ENCODE measurements at regions not wholly inside any gene's neighbourhood (a gene's known extent, or its start where the extent isn't known, plus 50 kb on each side); places are given as distances from the start of the nearest gene placed in this dataset.

GRCh38 chr17:68777243-68777855 lies 176.2 kb upstream of the FAM20A start:
- no peaks in the 10 kb centered on the region for H3K27me3 ChIP-seq (ENCODE audit: control insufficient read depth, insufficient read depth, low read length)
- no peaks in the 10 kb centered on the region for H3K36me3 ChIP-seq (ENCODE audit: control insufficient read depth, low read depth, low read length)
- H3K9me3 ChIP-seq (ENCODE audit: control insufficient read depth, low read depth, low read length): no peaks in the 10 kb centered on the region
- no peak overlapping the region for H3K27ac ChIP-seq (ENCODE audit: low read length)
- no peak overlapping the region for H3K4me3 ChIP-seq (ENCODE audit: low read length)
- no peak overlapping the region for H3K9ac ChIP-seq (ENCODE audit: low read length)
- no peaks in the 10 kb centered on the region for H3K4me1 ChIP-seq (ENCODE audit: control insufficient read depth, low read depth, low read length)

- Histone ChIP-seq H3K9ac (ENCODE audit: low read length) (no peak overlapping the region), H3K27me3 (ENCODE audit: control insufficient read depth, insufficient read depth, low read length) (no peaks in the 10 kb centered on the region), H3K9me3 (ENCODE audit: control insufficient read depth, low read depth, low read length) (no peaks in the 10 kb centered on the region), H3K4me3 (ENCODE audit: low read length) (no peak overlapping the region), H3K36me3 (ENCODE audit: control insufficient read depth, low read depth, low read length) (no peaks in the 10 kb centered on the region), H3K27ac (ENCODE audit: low read length) (no peak overlapping the region), H3K4me1 (ENCODE audit: control insufficient read depth, low read depth, low read length) (no peaks in the 10 kb centered on the region)
Measured at GRCh38 chr17:68776451-68776850, 175.3 kb upstream of the FAM20A start.

- Histone ChIP-seq H3K9ac (ENCODE audit: low read length) (no peak overlapping the region), H3K36me3 (ENCODE audit: control insufficient read depth, low read depth, low read length) (no peaks in the 10 kb centered on the region), H3K27ac (ENCODE audit: low read length) (no peak overlapping the region), H3K4me3 (ENCODE audit: low read length) (no peak overlapping the region), H3K4me1 (ENCODE audit: control insufficient read depth, low read depth, low read length) (no peaks in the 10 kb centered on the region), H3K27me3 (ENCODE audit: control insufficient read depth, insufficient read depth, low read length) (no peaks in the 10 kb centered on the region), H3K9me3 (ENCODE audit: control insufficient read depth, low read depth, low read length) (no peaks in the 10 kb centered on the region)
Measured at GRCh38 chr17:68775969-68776368, 174.8 kb upstream of the FAM20A start.

DNA sequence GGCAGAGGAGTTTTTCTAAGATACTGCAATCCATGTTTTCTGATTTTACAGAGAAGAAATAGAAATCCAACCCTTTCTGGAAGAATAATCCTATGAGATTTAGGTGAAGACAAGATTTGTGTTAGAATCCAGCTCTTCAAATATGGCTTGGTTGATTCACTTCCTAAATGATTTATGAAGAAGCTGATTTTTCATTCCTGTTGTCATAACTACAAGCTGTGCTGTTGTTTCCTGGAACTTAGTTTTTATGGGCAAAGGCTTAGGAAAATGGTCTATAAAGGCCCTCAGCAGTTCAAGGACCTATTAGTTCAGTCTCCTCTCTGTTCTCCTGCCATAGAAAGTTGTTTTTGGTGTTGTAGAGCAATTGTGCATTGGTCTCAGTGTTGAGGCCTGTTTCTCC lies 174.2 kb upstream of the FAM20A start:
- Histone ChIP-seq H3K4me3 (ENCODE audit: low read length) (no peak overlapping the region), H3K9me3 (ENCODE audit: control insufficient read depth, low read depth, low read length) (no peaks in the 10 kb centered on the region), H3K4me1 (ENCODE audit: control insufficient read depth, low read depth, low read length) (no peaks in the 10 kb centered on the region), H3K9ac (ENCODE audit: low read length) (no peak overlapping the region), H3K27ac (ENCODE audit: low read length) (no peak overlapping the region), H3K27me3 (ENCODE audit: control insufficient read depth, insufficient read depth, low read length) (no peaks in the 10 kb centered on the region), H3K36me3 (ENCODE audit: control insufficient read depth, low read depth, low read length) (no peaks in the 10 kb centered on the region)

GRCh38 chr17:68771867-68772515 lies 170.8 kb upstream of the FAM20A start:
- Histone ChIP-seq H3K27me3 (ENCODE audit: control insufficient read depth, insufficient read depth, low read length) (no peaks in the 10 kb centered on the region), H3K4me1 (ENCODE audit: control insufficient read depth, low read depth, low read length) (no peaks in the 10 kb centered on the region), H3K9ac (ENCODE audit: low read length) (no peak overlapping the region), H3K36me3 (ENCODE audit: control insufficient read depth, low read depth, low read length) (no peaks in the 10 kb centered on the region), H3K9me3 (ENCODE audit: control insufficient read depth, low read depth, low read length) (no peaks in the 10 kb centered on the region), H3K27ac (ENCODE audit: low read length) (no peak overlapping the region), H3K4me3 (ENCODE audit: low read length) (no peak overlapping the region)

GRCh38 chr17:68768804-68769203 lies 167.6 kb upstream of the FAM20A start:
- Histone ChIP-seq H3K27ac (ENCODE audit: low read length) (no peak overlapping the region), H3K9me3 (ENCODE audit: control insufficient read depth, low read depth, low read length) (no peaks in the 10 kb centered on the region), H3K4me3 (ENCODE audit: low read length) (no peak overlapping the region), H3K27me3 (ENCODE audit: control insufficient read depth, insufficient read depth, low read length) (no peaks in the 10 kb centered on the region), H3K36me3 (ENCODE audit: control insufficient read depth, low read depth, low read length) (no peaks in the 10 kb centered on the region), H3K9ac (ENCODE audit: low read length) (no peak overlapping the region), H3K4me1 (ENCODE audit: control insufficient read depth, low read depth, low read length) (no peaks in the 10 kb centered on the region)

GRCh38 chr17:68766640-68767039 lies 165.5 kb upstream of the FAM20A start:
- no peaks in the 10 kb centered on the region for H3K36me3 ChIP-seq (ENCODE audit: control insufficient read depth, low read depth, low read length)
- no peaks in the 10 kb centered on the region for H3K27me3 ChIP-seq (ENCODE audit: control insufficient read depth, insufficient read depth, low read length)
- H3K27ac ChIP-seq (ENCODE audit: low read length): no peak overlapping the region
- no peak overlapping the region for H3K9ac ChIP-seq (ENCODE audit: low read length)
- no peaks in the 10 kb centered on the region for H3K4me1 ChIP-seq (ENCODE audit: control insufficient read depth, low read depth, low read length)
- no peak overlapping the region for H3K4me3 ChIP-seq (ENCODE audit: low read length)
- H3K9me3 ChIP-seq (ENCODE audit: control insufficient read depth, low read depth, low read length): no peaks in the 10 kb centered on the region

- Histone ChIP-seq H3K27me3 (ENCODE audit: control insufficient read depth, insufficient read depth, low read length) (no peaks in the 10 kb centered on the region), H3K27ac (ENCODE audit: low read length) (no peak overlapping the region), H3K4me1 (ENCODE audit: control insufficient read depth, low read depth, low read length) (peaks cover 9% of the 10 kb centered on the region), H3K9me3 (ENCODE audit: control insufficient read depth, low read depth, low read length) (no peaks in the 10 kb centered on the region), H3K36me3 (ENCODE audit: control insufficient read depth, low read depth, low read length) (no peaks in the 10 kb centered on the region), H3K4me3 (ENCODE audit: low read length) (no peak overlapping the region), H3K9ac (ENCODE audit: low read length) (no peak overlapping the region)
Measured at GRCh38 chr17:68763562-68763961, 162.4 kb upstream of the FAM20A start.

- Histone ChIP-seq H3K4me3 (ENCODE audit: low read length) (no peak overlapping the region), H3K4me1 (ENCODE audit: control insufficient read depth, low read depth, low read length) (peaks cover 9% of the 10 kb centered on the region), H3K36me3 (ENCODE audit: control insufficient read depth, low read depth, low read length) (no peaks in the 10 kb centered on the region), H3K27me3 (ENCODE audit: control insufficient read depth, insufficient read depth, low read length) (no peaks in the 10 kb centered on the region), H3K27ac (ENCODE audit: low read length) (no peak overlapping the region), H3K9ac (ENCODE audit: low read length) (no peak overlapping the region), H3K9me3 (ENCODE audit: control insufficient read depth, low read depth, low read length) (no peaks in the 10 kb centered on the region)
Measured at GRCh38 chr17:68762911-68763310, 161.7 kb upstream of the FAM20A start.

DNA sequence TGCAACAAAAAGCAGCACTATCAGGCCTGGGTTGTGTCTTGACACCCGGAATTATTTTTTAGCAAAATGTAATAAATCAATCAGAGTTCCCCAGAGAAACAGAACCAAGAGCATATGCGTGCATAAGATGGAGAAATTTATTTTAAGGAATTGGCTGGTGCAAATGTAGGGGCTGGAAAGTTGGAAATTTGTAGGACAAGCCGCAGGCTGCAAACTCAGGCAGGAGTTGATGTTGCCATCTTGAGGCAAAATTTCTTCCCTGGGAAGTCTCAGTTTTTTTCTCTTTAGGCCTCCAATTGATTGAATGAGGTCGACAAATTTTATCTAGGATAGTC lies 158.9 kb upstream of the FAM20A start:
- Histone ChIP-seq H3K27me3 (ENCODE audit: control insufficient read depth, insufficient read depth, low read length) (no peaks in the 10 kb centered on the region), H3K4me1 (ENCODE audit: control insufficient read depth, low read depth, low read length) (peaks cover 9% of the 10 kb centered on the region), H3K36me3 (ENCODE audit: control insufficient read depth, low read depth, low read length) (no peaks in the 10 kb centered on the region), H3K4me3 (ENCODE audit: low read length) (no peak overlapping the region), H3K27ac (ENCODE audit: low read length) (no peak overlapping the region), H3K9ac (ENCODE audit: low read length) (no peak overlapping the region), H3K9me3 (ENCODE audit: control insufficient read depth, low read depth, low read length) (no peaks in the 10 kb centered on the region)

GRCh38 chr17:68759343-68760140 lies 158.4 kb upstream of the FAM20A start:
- peak overlapping the region; percentile 67 for H3K9ac ChIP-seq (ENCODE audit: low read length)
- H3K9me3 ChIP-seq (ENCODE audit: control insufficient read depth, low read depth, low read length): no peaks in the 10 kb centered on the region
- H3K27ac ChIP-seq (ENCODE audit: low read length): peak overlapping the region; percentile 79
- no peaks in the 10 kb centered on the region for H3K27me3 ChIP-seq (ENCODE audit: control insufficient read depth, insufficient read depth, low read length)
- H3K4me3 ChIP-seq (ENCODE audit: low read length): no peak overlapping the region
- peaks cover 9% of the 10 kb centered on the region for H3K4me1 ChIP-seq (ENCODE audit: control insufficient read depth, low read depth, low read length)
- no peaks in the 10 kb centered on the region for H3K36me3 ChIP-seq (ENCODE audit: control insufficient read depth, low read depth, low read length)

DNA sequence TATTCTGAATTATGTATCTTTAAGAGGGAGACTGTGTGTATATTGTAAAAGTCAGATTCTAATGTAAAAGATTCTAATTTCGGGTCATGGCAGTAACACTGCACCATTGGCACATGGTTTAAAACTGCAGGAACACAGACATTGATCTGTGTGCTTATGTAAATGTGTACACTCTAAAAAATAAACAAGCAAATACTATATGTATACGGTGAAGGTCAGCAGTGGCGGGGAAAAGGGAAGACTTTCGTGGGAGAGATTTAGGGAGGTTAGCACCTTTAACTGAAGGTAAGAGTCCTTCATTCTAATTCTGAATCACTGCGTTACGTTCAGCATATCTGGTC lies 157.8 kb upstream of the FAM20A start:
- Histone ChIP-seq H3K27me3 (ENCODE audit: control insufficient read depth, insufficient read depth, low read length) (no peaks in the 10 kb centered on the region), H3K27ac (ENCODE audit: low read length) (peak overlapping the region; percentile 79), H3K4me3 (ENCODE audit: low read length) (no peak overlapping the region), H3K36me3 (ENCODE audit: control insufficient read depth, low read depth, low read length) (no peaks in the 10 kb centered on the region), H3K4me1 (ENCODE audit: control insufficient read depth, low read depth, low read length) (peaks cover 9% of the 10 kb centered on the region), H3K9ac (ENCODE audit: low read length) (peak overlapping the region; percentile 67), H3K9me3 (ENCODE audit: control insufficient read depth, low read depth, low read length) (no peaks in the 10 kb centered on the region)
